Astrocyte (in vitro differentiated cells and primary cell): ENCODE measurements at regions not wholly inside any gene's neighbourhood (a gene's known extent, or its start where the extent isn't known, plus 50 kb on each side); places are given as distances from the start of the nearest gene placed in this dataset.

Source experiments
- DNase-seq: peaks from one replicate; pipeline ENCODE4 v3.0.0-alpha.2; 2010; ENCODE audit warnings: low read depth
- FAIRE-seq: peaks from 2 replicates; lab custom pipeline; 2011; peaks lifted over from hg19 to GRCh38; lab: Jason Lieb, UNC
- H2AFZ ChIP-seq: 2 replicates; pipeline ENCODE4 v1.6.0; 2012; ENCODE audit warnings: low read depth, low read length, inconsistent platforms
- H3K27ac ChIP-seq: 2 replicates; pipeline ENCODE4 v1.5.1; 2011; ENCODE audit warnings: low read depth, low read length, inconsistent platforms
- H3K27me3 ChIP-seq: 2 replicates; pipeline ENCODE4 v1.6.0; 2011; ENCODE audit warnings: low read length, inconsistent platforms; ENCODE audit not compliant: insufficient read depth
- H3K36me3 ChIP-seq: 2 replicates; pipeline ENCODE4 v1.5.1; 2011; ENCODE audit warnings: low read length, inconsistent platforms; ENCODE audit not compliant: insufficient read depth
- H3K4me1 ChIP-seq: 2 replicates; pipeline ENCODE4 v1.5.1; 2011; ENCODE audit warnings: low read length, inconsistent platforms; ENCODE audit not compliant: insufficient read depth
- H3K4me2 ChIP-seq: 2 replicates; pipeline ENCODE4 v1.6.0; 2012; ENCODE audit warnings: low read length, inconsistent platforms
- H3K4me3 ChIP-seq: 2 replicates; pipeline ENCODE4 v1.5.1; 2011; ENCODE audit warnings: low read depth, mild to moderate bottlenecking, low read length, inconsistent platforms; ENCODE audit not compliant: insufficient read depth
- H3K79me2 ChIP-seq: 2 replicates; pipeline ENCODE4 v1.6.0; 2012; ENCODE audit warnings: mild to moderate bottlenecking, low read length, inconsistent platforms; ENCODE audit not compliant: insufficient read depth
- H3K9ac ChIP-seq: 2 replicates; pipeline ENCODE4 v1.6.0; 2012; ENCODE audit warnings: mild to moderate bottlenecking, low read length, inconsistent platforms
- H3K9me3 ChIP-seq: 2 replicates; pipeline ENCODE4 v1.5.1; 2012; ENCODE audit warnings: low read depth, mild to moderate bottlenecking, low read length, inconsistent platforms; ENCODE audit not compliant: insufficient read depth
- H4K20me1 ChIP-seq: 2 replicates; pipeline ENCODE4 v1.6.0; 2012; ENCODE audit warnings: low read length, inconsistent platforms; ENCODE audit not compliant: insufficient read depth
- H3K27ac Mint-ChIP-seq: one replicate; pipeline ENCODE4 v1.8.0; 2021; ENCODE audit warnings: mild to moderate bottlenecking, mixed read lengths; ENCODE audit not compliant: unreplicated experiment
- H3K27me3 Mint-ChIP-seq: one replicate; pipeline ENCODE4 v1.8.0; 2021; ENCODE audit warnings: low read depth, mixed read lengths; ENCODE audit not compliant: unreplicated experiment
- H3K36me3 Mint-ChIP-seq: one replicate; pipeline ENCODE4 v1.8.0; 2021; ENCODE audit warnings: low read depth, mixed read lengths; ENCODE audit not compliant: unreplicated experiment
- H3K4me1 Mint-ChIP-seq: one replicate; pipeline ENCODE4 v1.8.0; 2021; ENCODE audit warnings: low read depth, mixed read lengths; ENCODE audit not compliant: unreplicated experiment
- H3K4me3 Mint-ChIP-seq: one replicate; pipeline ENCODE4 v1.8.0; 2021; ENCODE audit warnings: mild to moderate bottlenecking, moderate library complexity, mixed read lengths; ENCODE audit not compliant: unreplicated experiment
- H3K9me3 Mint-ChIP-seq: one replicate; pipeline ENCODE4 v1.8.0; 2021; ENCODE audit warnings: mild to moderate bottlenecking, mixed read lengths; ENCODE audit not compliant: unreplicated experiment
- CTCF ChIP-seq: IDR thresholded peaks from 2 replicates; pipeline ENCODE4 v1.5.1; 2011; ENCODE audit warnings: low read depth, mild to moderate bottlenecking, inconsistent platforms, low read length, moderate library complexity; ENCODE audit not compliant: insufficient read depth
- EZH2 ChIP-seq: IDR thresholded peaks from 2 replicates; pipeline ENCODE4 v1.6.1; 2012; ENCODE audit warnings: mild to moderate bottlenecking, low read length, inconsistent platforms; ENCODE audit not compliant: insufficient read depth

DNA sequence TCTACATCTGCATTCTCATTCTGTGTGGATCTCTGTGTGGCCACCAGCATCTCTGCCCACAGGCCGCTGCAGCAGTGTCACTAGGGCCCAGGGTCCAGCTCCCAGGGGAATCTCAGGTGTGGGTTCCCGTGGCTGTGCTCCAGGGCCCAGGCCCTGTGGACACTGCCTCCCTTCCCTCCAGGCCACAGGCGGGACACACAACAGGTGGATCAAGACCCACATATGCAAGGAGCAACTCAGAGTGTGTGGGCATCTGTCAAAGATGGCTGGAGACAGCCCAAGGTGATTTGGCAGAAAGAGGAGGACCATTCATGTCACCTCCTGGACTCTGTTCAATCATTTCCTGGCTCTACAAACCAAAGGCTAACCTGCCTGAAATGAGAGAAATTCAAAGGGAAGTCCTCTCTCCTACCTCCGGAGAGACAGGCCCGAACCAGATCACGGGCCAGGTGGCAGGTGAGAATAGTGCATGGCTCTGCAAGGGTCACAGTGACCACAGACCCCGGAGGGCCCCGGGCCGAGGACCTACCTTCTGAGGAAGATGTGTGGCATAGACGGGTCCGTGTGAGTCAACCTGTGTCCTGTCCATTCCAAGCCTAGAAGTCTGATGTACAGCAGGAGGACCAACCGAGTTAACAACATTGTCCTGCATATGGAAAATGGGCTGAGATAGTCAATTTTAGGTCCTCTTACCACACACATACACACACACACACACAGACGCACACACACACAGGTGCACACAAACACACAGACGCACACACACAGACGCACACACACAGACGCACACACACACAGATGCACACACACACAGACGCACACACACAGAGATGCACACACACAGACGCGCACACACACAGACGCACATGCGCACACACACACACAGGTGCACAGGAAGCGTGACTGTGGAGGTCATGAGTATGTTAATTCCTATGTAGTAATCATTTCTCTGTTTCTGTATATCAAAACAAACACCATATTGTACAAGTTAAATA, 1068.5 kb downstream of the BRD1 start:
- TF ChIP-seq CTCF = no peak
- TF ChIP-seq EZH2 = no peak
- no peak overlapping the region for H3K9ac ChIP-seq
- H3K27ac ChIP-seq = no peak overlapping the region
- H3K4me3 ChIP-seq = no peak overlapping the region
- H3K4me3 Mint-ChIP-seq = no peak overlapping the region
- no peak overlapping the region for H3K4me2 ChIP-seq
- DNase-seq = no peak
- no peaks in the 10 kb centered on the region for H3K27me3 ChIP-seq
- no peaks in the 10 kb centered on the region for H3K36me3 Mint-ChIP-seq
- no peak overlapping the region for H2AFZ ChIP-seq
- H3K9me3 Mint-ChIP-seq = peaks cover 2% of the 10 kb centered on the region
- no peak for FAIRE-seq
- H3K79me2 ChIP-seq = no peaks in the 10 kb centered on the region
- no peaks in the 10 kb centered on the region for H4K20me1 ChIP-seq
- no peaks in the 10 kb centered on the region for H3K36me3 ChIP-seq
- H3K9me3 ChIP-seq = peaks cover 11% of the 10 kb centered on the region
- no peak overlapping the region for H3K27ac Mint-ChIP-seq
- no peaks in the 10 kb centered on the region for H3K4me1 Mint-ChIP-seq
- peaks cover 33% of the 10 kb centered on the region for H3K27me3 Mint-ChIP-seq
- H3K4me1 ChIP-seq = no peaks in the 10 kb centered on the region

DNA sequence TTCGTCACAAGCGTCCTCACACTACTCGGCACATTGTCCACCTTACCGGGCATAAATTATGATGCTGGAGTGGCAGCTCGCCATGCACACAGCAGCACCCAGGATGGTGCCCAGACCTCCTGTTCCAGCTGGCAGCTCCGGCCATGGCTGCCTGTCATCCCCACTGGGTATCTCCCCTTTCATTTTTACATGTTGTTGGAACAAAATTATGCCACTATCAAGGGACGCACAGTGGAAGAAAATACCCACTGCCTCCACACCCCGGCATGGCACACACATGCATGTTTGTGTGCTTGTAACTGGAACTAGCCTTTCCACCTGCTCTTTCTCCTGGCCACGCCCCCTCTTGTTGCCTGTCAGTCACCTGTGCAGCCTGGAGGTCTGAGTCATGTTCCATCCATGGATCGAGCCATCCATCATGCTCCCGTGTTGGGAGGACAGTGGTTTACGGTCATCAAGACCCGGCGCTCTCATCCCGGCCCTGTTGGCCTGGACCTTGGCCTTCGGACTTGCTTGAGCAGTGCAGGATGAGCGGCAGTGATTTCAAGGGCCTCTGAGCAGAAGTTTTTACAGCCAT, 1069.6 kb downstream of the BRD1 start:
- no peak overlapping the region for H3K27ac Mint-ChIP-seq
- DNase-seq (no peak), FAIRE-seq (no peak)
- H3K36me3 ChIP-seq = no peaks in the 10 kb centered on the region
- no peak overlapping the region for H3K27ac ChIP-seq
- H3K4me1 Mint-ChIP-seq = no peaks in the 10 kb centered on the region
- H3K4me3 Mint-ChIP-seq = no peak overlapping the region
- TF ChIP-seq CTCF = no peak
- TF ChIP-seq EZH2 = no peak
- no peak overlapping the region for H3K9ac ChIP-seq
- H3K4me2 ChIP-seq = no peak overlapping the region
- H3K27me3 Mint-ChIP-seq = peaks cover 42% of the 10 kb centered on the region
- no peak overlapping the region for H3K4me3 ChIP-seq
- H3K36me3 Mint-ChIP-seq = no peaks in the 10 kb centered on the region
- no peaks in the 10 kb centered on the region for H3K79me2 ChIP-seq
- H2AFZ ChIP-seq = no peak overlapping the region
- H3K9me3 ChIP-seq = peaks cover 11% of the 10 kb centered on the region
- no peaks in the 10 kb centered on the region for H3K27me3 ChIP-seq
- H3K9me3 Mint-ChIP-seq = peaks cover 2% of the 10 kb centered on the region
- H4K20me1 ChIP-seq = no peaks in the 10 kb centered on the region
- no peaks in the 10 kb centered on the region for H3K4me1 ChIP-seq

- H3K4me3 Mint-ChIP-seq = no peak overlapping the region
- peaks cover 2% of the 10 kb centered on the region for H3K9me3 Mint-ChIP-seq
- no peak for DNase-seq
Observed at GRCh38 chr22:48757581-48757980, 1070.1 kb downstream of the BRD1 start.

More at GRCh38 chr22:48757581-48757980, 1070.1 kb downstream of the BRD1 start:
- H3K27me3 Mint-ChIP-seq = peaks cover 42% of the 10 kb centered on the region
- no peaks in the 10 kb centered on the region for H4K20me1 ChIP-seq
- H3K36me3 Mint-ChIP-seq = no peaks in the 10 kb centered on the region
- no peak overlapping the region for H3K4me3 ChIP-seq
- H3K9ac ChIP-seq = no peak overlapping the region
- no peak overlapping the region for H3K27ac ChIP-seq
- H3K9me3 ChIP-seq = peaks cover 11% of the 10 kb centered on the region
- H3K4me1 Mint-ChIP-seq = peaks cover 2% of the 10 kb centered on the region
- TF ChIP-seq CTCF (no peak), EZH2 (no peak)
- no peaks in the 10 kb centered on the region for H3K36me3 ChIP-seq
- no peak for FAIRE-seq
- H3K27ac Mint-ChIP-seq = no peak overlapping the region
- no peaks in the 10 kb centered on the region for H3K4me1 ChIP-seq
- no peak overlapping the region for H2AFZ ChIP-seq
- no peak overlapping the region for H3K4me2 ChIP-seq
- H3K79me2 ChIP-seq = no peaks in the 10 kb centered on the region
- no peaks in the 10 kb centered on the region for H3K27me3 ChIP-seq
